ENCODE measurements at regions not wholly inside any gene's neighbourhood (a gene's known extent, or its start where the extent isn't known, plus 50 kb on each side); places are given as distances from the start of the nearest gene placed in this dataset.
A peak's percentile ranks its signal among the peaks of the same experiment; 100 is the strongest.
"Not testable (repeated sequence)": the region's sequence is repeated elsewhere in the genome, so short reads cannot be mapped to it uniquely, and the experiment has no call there.

GRCh38 chr13:37225414-37226070 is 120.1 kb upstream of the CSNK1A1L start:
- peak; percentile 45 for DNase-seq (ENCODE audit: low read depth)

- DNase-seq (ENCODE audit: low read depth) = no peak
Measured at GRCh38 chr13:37216331-37216730, 110.9 kb upstream of the CSNK1A1L start.

GRCh38 chr13:37212826-37213225 is 107.4 kb upstream of the CSNK1A1L start:
- DNase-seq (ENCODE audit: low read depth) = no peak

GRCh38 chr13:37211487-37211886 is 106.0 kb upstream of the CSNK1A1L start:
- no peak for DNase-seq (ENCODE audit: low read depth)

- no peak for DNase-seq (ENCODE audit: low read depth)
Measured at GRCh38 chr13:37209621-37210580, 104.4 kb upstream of the CSNK1A1L start.

- no peak for DNase-seq (ENCODE audit: low read depth)
Measured at GRCh38 chr13:37207691-37208451, 102.4 kb upstream of the CSNK1A1L start.

GRCh38 chr13:37202264-37202663 is 96.8 kb upstream of the CSNK1A1L start:
- peak; percentile 29 for DNase-seq (ENCODE audit: low read depth)

GRCh38 chr13:37201081-37201480 is 95.6 kb upstream of the CSNK1A1L start:
- DNase-seq (ENCODE audit: low read depth) = peak; percentile 23

- DNase-seq (ENCODE audit: low read depth) = no peak
Measured at GRCh38 chr13:37198629-37199028, 93.2 kb upstream of the CSNK1A1L start.

GRCh38 chr13:37195621-37196020 is 90.2 kb upstream of the CSNK1A1L start:
- DNase-seq (ENCODE audit: low read depth) = no peak

GRCh38 chr13:37194428-37194861 is 89.0 kb upstream of the CSNK1A1L start:
- no peak for DNase-seq (ENCODE audit: low read depth)

- DNase-seq (ENCODE audit: low read depth) = no peak
Measured at GRCh38 chr13:37192956-37193355, 87.5 kb upstream of the CSNK1A1L start.

GRCh38 chr13:37187621-37188020 is 82.2 kb upstream of the CSNK1A1L start:
- no peak for DNase-seq (ENCODE audit: low read depth)

GRCh38 chr13:37187105-37187504 is 81.6 kb upstream of the CSNK1A1L start:
- DNase-seq (ENCODE audit: low read depth) = no peak

- no peak for DNase-seq (ENCODE audit: low read depth)
Measured at GRCh38 chr13:37181620-37182019, 76.2 kb upstream of the CSNK1A1L start.

- DNase-seq (ENCODE audit: low read depth) = no peak
Measured at GRCh38 chr13:37179645-37180044, 74.2 kb upstream of the CSNK1A1L start.

- DNase-seq (ENCODE audit: low read depth) = peak; percentile 13
Measured at GRCh38 chr13:37177125-37177524, 71.7 kb upstream of the CSNK1A1L start.

GRCh38 chr13:37175996-37176395 is 70.5 kb upstream of the CSNK1A1L start:
- peak; percentile 99 for DNase-seq (ENCODE audit: low read depth)

- peak; percentile 38 for DNase-seq (ENCODE audit: low read depth)
Measured at GRCh38 chr13:37173214-37173613, 67.8 kb upstream of the CSNK1A1L start.

- not testable (repeated sequence) for DNase-seq (ENCODE audit: low read depth)
Measured at GRCh38 chr13:37172226-37172625, 66.8 kb upstream of the CSNK1A1L start.

- no peak for DNase-seq (ENCODE audit: low read depth)
Measured at GRCh38 chr13:37168926-37169325, 63.5 kb upstream of the CSNK1A1L start.

GRCh38 chr13:37168151-37168550 is 62.7 kb upstream of the CSNK1A1L start:
- peak; percentile 47 for DNase-seq (ENCODE audit: low read depth)
